ENCODE measurements at regions not wholly inside any gene's neighbourhood (a gene's known extent, or its start where the extent isn't known, plus 50 kb on each side); places are given as distances from the start of the nearest gene placed in this dataset.

GRCh38 chrX:87272491-87272890 is 245.1 kb upstream of the KLHL4 start:
- ATAC-seq (no peak), DNase-seq (ENCODE audit: low read depth, low spot score) (no peak), FAIRE-seq (no peak)
- Histone ChIP-seq H4K20me1 (ENCODE audit: control insufficient read depth, insufficient read depth) (no peaks in the 10 kb centered on the region), H3K9ac (ENCODE audit: control insufficient read depth, insufficient read depth, low read length) (no peak overlapping the region), H3K27ac (ENCODE audit: control insufficient read depth, insufficient read depth) (no peak overlapping the region), H3K4me2 (ENCODE audit: control insufficient read depth, insufficient read depth) (no peak overlapping the region), H3K4me1 (ENCODE audit: control insufficient read depth, insufficient read depth, low read length) (no peaks in the 10 kb centered on the region), H2AFZ (ENCODE audit: control insufficient read depth, low read depth, low read length) (no peak overlapping the region), H3K9me3 (replicated peaks; ENCODE audit: control insufficient read depth, insufficient read depth, low read length) (no peaks in the 10 kb centered on the region), H3K4me3 (no peak overlapping the region), H3K79me2 (ENCODE audit: control insufficient read depth, insufficient read depth, low read length) (no peaks in the 10 kb centered on the region), H3K27me3 (replicated peaks in 1 of 2; ENCODE audit: control insufficient read depth in 2 of 2, insufficient read depth in 2 of 2, low read length in 1 of 2) (no peaks in the 10 kb centered on the region), H3K36me3 (ENCODE audit: control insufficient read depth in 2 of 2, insufficient read depth in 2 of 2, low read length in 1 of 2) (no peaks in the 10 kb centered on the region)
- ChIA-PET RAD21 (ENCODE audit: unreplicated experiment) (no interaction called here), CTCF (no interaction called here), SMC1A (ENCODE audit: uncharacterized antibody, unreplicated experiment) (no interaction called here), POLR2A (no interaction called here)
- in situ Hi-C loops (cut with MboI): no loop called here
- intact Hi-C loops (cut with micrococcal nuclease; ENCODE audit: unreplicated experiment): no loop called here
- TF ChIP-seq HCFC1 (IDR thresholded peaks at IDR 0.05; ENCODE audit: low read length): no peak
- no peak for TF ChIP-seq CHD4 (IDR thresholded peaks at IDR 0.05)
- no peak for TF ChIP-seq CBX5 (IDR thresholded peaks at IDR 0.05; ENCODE audit: low read depth)
- TF ChIP-seq PKNOX1 (IDR thresholded peaks at IDR 0.05): no peak
- no peak for TF ChIP-seq SUPT20H (IDR thresholded peaks at IDR 0.05; ENCODE audit: borderline replicate concordance, control insufficient read depth, low read depth, low read length)
- TF ChIP-seq ATF3 (IDR thresholded peaks at IDR 0.05; ENCODE audit: borderline replicate concordance, extremely low read depth, low read depth, low read length): no peak
- no peak for TF ChIP-seq PRDM15 (CRISPR knock-in tag; IDR thresholded peaks at IDR 0.05)
- TF ChIP-seq RELB (IDR thresholded peaks at IDR 0.05; ENCODE audit: low read depth): no peak
- no peak for TF ChIP-seq MTA3 (IDR thresholded peaks at IDR 0.05; ENCODE audit: borderline replicate concordance, low read length)
- no TSS peak for BruUV-seq (replicated peaks)

Measured in GM12878 (cell line).